LNCAP (cell line): ENCODE measurements at regions not wholly inside any gene's neighbourhood (a gene's known extent, or its start where the extent isn't known, plus 50 kb on each side); places are given as distances from the start of the nearest gene placed in this dataset.

Source experiments
- CTCF ChIP-seq: fragments of 450-650 bp; IDR thresholded peaks from 2 replicates; pipeline ENCODE4 v1.5.1; 2017; ENCODE audit warnings: mild to moderate bottlenecking

DNA sequence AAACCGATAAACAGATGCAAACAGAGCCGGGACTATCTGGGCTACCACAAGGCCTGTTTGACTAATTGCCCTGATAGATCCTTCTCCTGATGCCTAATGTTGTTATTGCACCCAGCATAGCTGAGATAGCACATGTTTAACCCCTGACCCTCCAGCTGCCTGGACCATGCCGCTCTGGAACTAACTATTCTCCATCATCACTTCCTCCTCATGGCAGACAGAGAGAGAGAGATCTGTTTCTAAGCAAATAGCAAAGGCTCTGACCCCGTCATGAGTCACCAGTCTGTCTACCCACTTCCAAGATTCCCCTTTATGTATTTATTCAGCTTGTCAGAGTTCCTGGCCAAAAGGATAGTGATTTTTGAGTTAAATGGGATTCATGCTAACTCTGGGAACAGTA, 58.2 kb upstream of the FLRT2 start:
- no peak for TF ChIP-seq CTCF

- TF ChIP-seq CTCF: no peak
Observed at GRCh38 chr14:85474431-85474830, 55.5 kb upstream of the FLRT2 start.

DNA sequence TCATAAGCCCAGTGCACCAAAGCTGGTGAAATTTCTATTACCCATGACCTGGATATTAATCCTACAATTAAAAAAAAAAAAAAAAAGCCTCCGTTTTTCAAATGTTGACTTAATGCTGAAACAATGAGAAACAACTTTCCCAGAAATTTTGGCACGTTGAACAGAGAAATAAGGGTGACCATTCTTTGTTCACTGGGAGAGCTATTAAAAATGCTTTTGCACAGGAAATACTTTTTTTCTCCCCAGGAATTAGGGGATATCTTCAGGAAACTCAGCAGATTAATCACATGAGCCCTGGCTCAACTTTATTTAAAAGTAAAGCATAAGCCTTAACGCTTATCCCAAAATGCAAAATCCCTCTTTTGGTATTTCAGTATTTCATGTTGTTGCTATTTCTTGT, 54.8 kb upstream of the FLRT2 start:
- TF ChIP-seq CTCF: no peak

DNA sequence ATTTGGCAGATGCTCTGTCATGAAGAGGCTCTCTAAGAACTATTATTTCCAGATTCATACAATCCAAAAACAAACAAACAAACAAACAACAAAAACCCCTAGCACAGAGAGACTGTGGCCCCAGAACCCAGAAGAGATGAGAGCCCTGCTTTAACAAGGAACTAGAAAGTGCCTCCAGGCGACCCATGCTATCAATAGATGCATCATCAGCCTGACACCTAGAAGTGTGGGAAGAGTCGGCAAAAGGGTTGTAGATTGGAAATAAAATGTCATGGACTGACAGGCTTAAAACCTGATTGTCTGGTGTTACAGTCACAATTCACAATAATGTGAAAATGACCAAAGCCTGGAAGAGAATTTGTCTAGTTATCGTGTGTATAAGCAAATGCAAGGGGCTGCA, 50.6 kb upstream of the FLRT2 start:
- no peak for TF ChIP-seq CTCF

DNA sequence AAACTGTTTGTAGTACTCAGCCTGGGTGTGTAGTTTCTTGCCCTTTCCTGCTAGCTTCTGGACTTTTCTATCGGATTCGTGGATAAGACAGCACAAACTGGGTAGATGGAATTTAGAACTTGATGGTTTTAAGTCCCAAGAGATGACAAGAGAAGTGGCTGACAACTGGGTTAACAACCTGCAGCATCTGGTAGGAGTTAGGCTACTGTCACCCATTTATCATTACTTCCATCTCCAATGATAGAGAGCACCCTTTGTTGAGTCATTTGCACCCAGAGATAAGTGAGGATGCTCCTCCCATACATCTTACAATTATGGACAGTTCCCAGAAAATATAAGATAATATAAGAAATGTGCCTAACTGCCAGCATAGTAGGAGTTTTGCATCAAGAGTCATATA, 50.2 kb upstream of the FLRT2 start:
- no peak for TF ChIP-seq CTCF
